Mucosa of descending colon (tissue), 3 donors: ENCODE measurements at regions not wholly inside any gene's neighbourhood (a gene's known extent, or its start where the extent isn't known, plus 50 kb on each side); places are given as distances from the start of the nearest gene placed in this dataset.
A peak's percentile ranks its signal among the peaks of the same experiment; 100 is the strongest.

Experiments used
- ATAC-seq: fragments of 200-7000 bp; cut with Tn5 transposase; one replicate; pipeline ENCODE4 v1.9.1; 2020; ENCODE audit warnings: mild to moderate bottlenecking, moderate library complexity
- DNase-seq, 3 donors: peaks; one replicate each; pipeline ENCODE4 v3.0.0-alpha.2; 2020
- H3K36me3 ChIP-seq: fragments of 200-600 bp; one replicate; pipeline ENCODE4 v1.8.0; 2021; ENCODE audit warnings: low read depth, mild to moderate bottlenecking
- H3K4me1 ChIP-seq: fragments of 200-600 bp; one replicate; pipeline ENCODE4 v1.8.0; 2021; ENCODE audit warnings: low read depth, mild to moderate bottlenecking
- H3K4me3 ChIP-seq: fragments of 200-600 bp; one replicate; pipeline ENCODE4 v1.8.0; 2021; ENCODE audit warnings: mild to moderate bottlenecking
- H3K9me3 ChIP-seq: fragments of 200-600 bp; one replicate; pipeline ENCODE4 v1.8.0; 2021; ENCODE audit warnings: mild to moderate bottlenecking
- intact Hi-C, 2 donors: fragments of 100-400 bp; cut with DNase I in 1 of 2; cut with micrococcal nuclease in 1 of 2; formaldehyde crosslinking; loops; one replicate each; pipeline versions ENCODE4 v1.11.0 to v1.11.1; 2022; cut with DNase I, micrococcal nuclease
- TF ChIP-seq, protein P1 (sequence below): fragments of 200-600 bp; IDR thresholded peaks from one replicate; pipeline ENCODE4 v1.8.0; 2022; ENCODE audit warnings: antibody characterized with exemption, mild to moderate bottlenecking
- donor health status: DM: no; HTN: no; CAD: no; lungs with moderate emphysema.
- donor health status: DM: no; HTN: no; CAD: no.
- donor health status: DM: no; HTN: yes; CAD: no.

GRCh38 chr12:88944397-88944796 is 364.1 kb upstream of the KITLG start:
- TF ChIP-seq, protein P1, sequence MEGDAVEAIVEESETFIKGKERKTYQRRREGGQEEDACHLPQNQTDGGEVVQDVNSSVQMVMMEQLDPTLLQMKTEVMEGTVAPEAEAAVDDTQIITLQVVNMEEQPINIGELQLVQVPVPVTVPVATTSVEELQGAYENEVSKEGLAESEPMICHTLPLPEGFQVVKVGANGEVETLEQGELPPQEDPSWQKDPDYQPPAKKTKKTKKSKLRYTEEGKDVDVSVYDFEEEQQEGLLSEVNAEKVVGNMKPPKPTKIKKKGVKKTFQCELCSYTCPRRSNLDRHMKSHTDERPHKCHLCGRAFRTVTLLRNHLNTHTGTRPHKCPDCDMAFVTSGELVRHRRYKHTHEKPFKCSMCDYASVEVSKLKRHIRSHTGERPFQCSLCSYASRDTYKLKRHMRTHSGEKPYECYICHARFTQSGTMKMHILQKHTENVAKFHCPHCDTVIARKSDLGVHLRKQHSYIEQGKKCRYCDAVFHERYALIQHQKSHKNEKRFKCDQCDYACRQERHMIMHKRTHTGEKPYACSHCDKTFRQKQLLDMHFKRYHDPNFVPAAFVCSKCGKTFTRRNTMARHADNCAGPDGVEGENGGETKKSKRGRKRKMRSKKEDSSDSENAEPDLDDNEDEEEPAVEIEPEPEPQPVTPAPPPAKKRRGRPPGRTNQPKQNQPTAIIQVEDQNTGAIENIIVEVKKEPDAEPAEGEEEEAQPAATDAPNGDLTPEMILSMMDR, result no peak
- ATAC-seq (peak; percentile 71), DNase-seq (no peak)
- H3K4me1 ChIP-seq, result no peaks in the 10 kb centered on the region
- intact Hi-C loops, result no loop called here
- H3K9me3 ChIP-seq, result no peaks in the 10 kb centered on the region
- H3K36me3 ChIP-seq, result no peaks in the 10 kb centered on the region
- no peak overlapping the region for H3K4me3 ChIP-seq

GRCh38 chr12:88940854-88941253 is 360.6 kb upstream of the KITLG start:
- Histone ChIP-seq H3K36me3 (no peaks in the 10 kb centered on the region), H3K4me3 (no peak overlapping the region), H3K9me3 (no peaks in the 10 kb centered on the region), H3K4me1 (no peaks in the 10 kb centered on the region)
- DNase-seq (no peak), ATAC-seq (peak; percentile 67)
- intact Hi-C loops, result no loop called here
- TF ChIP-seq, protein P1, result no peak

DNA sequence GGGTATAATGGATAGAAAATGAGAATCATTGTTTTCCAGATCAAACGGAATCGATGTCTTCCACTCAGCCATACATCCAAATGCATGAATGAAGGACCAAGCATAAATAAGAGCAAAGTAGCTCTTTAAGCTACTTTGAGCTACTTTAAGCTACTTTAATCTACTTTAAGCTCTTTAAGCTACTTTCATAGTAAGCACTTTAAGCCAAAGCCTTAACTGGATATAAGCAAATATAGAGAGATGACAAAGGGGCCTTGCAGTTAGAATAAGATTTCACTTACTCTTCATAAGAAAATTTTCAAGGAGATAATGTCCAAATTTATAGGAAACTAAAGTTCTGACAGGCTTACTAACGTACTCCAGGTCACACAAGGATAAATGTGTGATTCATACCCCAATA is 355.6 kb upstream of the KITLG start:
- Histone ChIP-seq H3K4me1 (no peaks in the 10 kb centered on the region), H3K4me3 (no peak overlapping the region), H3K9me3 (no peaks in the 10 kb centered on the region), H3K36me3 (no peaks in the 10 kb centered on the region)
- DNase-seq (no peak), ATAC-seq (no peak)
- intact Hi-C loops, result no loop called here
- TF ChIP-seq, protein P1, result no peak

GRCh38 chr12:88934163-88934747 is 354.0 kb upstream of the KITLG start:
- DNase-seq (no peak), ATAC-seq (peak; percentile 64)
- H3K4me3 ChIP-seq, result no peak overlapping the region

DNA sequence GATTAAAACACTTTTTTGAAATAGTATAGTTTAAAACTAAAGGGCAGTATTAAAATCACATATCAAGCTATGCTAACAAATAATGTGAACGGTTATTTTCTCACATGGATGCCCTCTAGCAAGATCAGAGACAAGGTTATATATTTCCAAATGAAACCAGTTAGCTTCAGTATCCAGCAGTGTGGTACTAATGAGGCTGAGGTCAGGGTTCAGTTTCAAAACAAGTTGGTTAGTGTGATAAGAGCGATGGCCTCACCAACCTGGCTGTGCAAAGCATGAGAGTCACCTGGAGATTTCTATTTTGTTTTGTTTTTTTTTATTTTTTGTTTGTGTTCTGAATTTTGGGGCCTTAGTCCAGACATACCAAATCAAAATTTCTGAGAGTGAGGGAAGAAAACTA is 352.2 kb upstream of the KITLG start:
- Histone ChIP-seq H3K4me1 (no peaks in the 10 kb centered on the region), H3K4me3 (no peak overlapping the region), H3K36me3 (no peaks in the 10 kb centered on the region), H3K9me3 (no peaks in the 10 kb centered on the region)
- peak; percentile 62 for ATAC-seq
- DNase-seq, result no peak
- TF ChIP-seq, protein P1, result no peak
- intact Hi-C loops, result no loop called here

More at GRCh38 chr12:88934163-88934747, 354.0 kb upstream of the KITLG start:
- no peaks in the 10 kb centered on the region for H3K36me3 ChIP-seq
- TF ChIP-seq, protein P1, result no peak
- H3K9me3 ChIP-seq, result no peaks in the 10 kb centered on the region
- H3K4me1 ChIP-seq, result no peaks in the 10 kb centered on the region
- intact Hi-C loops, result no loop called here

GRCh38 chr12:88931598-88931997 is 351.3 kb upstream of the KITLG start:
- H3K4me1 ChIP-seq, result no peaks in the 10 kb centered on the region
- intact Hi-C loops, result no loop called here
- H3K9me3 ChIP-seq, result no peaks in the 10 kb centered on the region
- no peak overlapping the region for H3K4me3 ChIP-seq
- DNase-seq (no peak), ATAC-seq (no peak)
- no peaks in the 10 kb centered on the region for H3K36me3 ChIP-seq
- TF ChIP-seq, protein P1, result no peak
